K562 (cell line): ENCODE measurements at regions not wholly inside any gene's neighbourhood (a gene's known extent, or its start where the extent isn't known, plus 50 kb on each side); places are given as distances from the start of the nearest gene placed in this dataset.

ENCODE experiments used
- CEBPB ChIP-seq: fragments of 450-650 bp; IDR thresholded peaks from 2 replicates; pipeline ENCODE4 v1.6.1; 2016; ENCODE audit warnings: missing genetic modification characterization, missing compliant biosample characterization
- EP300 ChIP-seq: IDR thresholded peaks from 2 replicates; pipeline ENCODE4 v1.6.1; 2012; ENCODE audit warnings: low read length, improper control_type of control experiment
- HIVEP1 ChIP-seq: fragments of 250-450 bp; sonication (Bioruptor Pico); IDR thresholded peaks from 2 replicates; pipeline ENCODE4 v1.4.0; 2020; ENCODE audit warnings: mild to moderate bottlenecking
- HNRNPH1 ChIP-seq: fragments of 200-400 bp; formaldehyde crosslinking; optimal IDR thresholded peaks from 2 replicates; pipeline ENCODE3; 2017; ENCODE audit warnings: low read depth, mild to moderate bottlenecking, low read length, moderate library complexity
- RAD21 ChIP-seq, 2 experiments: fragments of 250-450 bp in 1 of 2; fragments of 450-650 bp in 1 of 2; sonication (Bioruptor Pico) in 1 of 2; formaldehyde crosslinking in 1 of 2; IDR thresholded peaks in 1 of 2; conservative IDR thresholded peaks in 1 of 2; 2 replicates each; pipeline versions ENCODE4 v1.4.0 to v1.8.0; 2020 to 2022; ENCODE audit warnings: mild to moderate bottlenecking in 2 of 2, moderate library complexity in 1 of 2
- STAG1 ChIP-seq: sonication (generic); formaldehyde crosslinking; IDR thresholded peaks from 2 replicates; pipeline ENCODE4 v1.5.0; 2020; ENCODE audit warnings: missing genetic modification reagents, borderline replicate concordance
- ZNF592 ChIP-seq: fragments of 450-650 bp; IDR thresholded peaks from 2 replicates; pipeline ENCODE4 v1.6.1; 2017; ENCODE audit warnings: antibody characterized with exemption, mild to moderate bottlenecking
- TF ChIP-seq, protein P1 (sequence below): sonication (generic); formaldehyde crosslinking; IDR thresholded peaks from 2 replicates; pipeline ENCODE4 v1.8.1; 2023; ENCODE audit warnings: mild to moderate bottlenecking, missing genetic modification reagents
- TF ChIP-seq, protein P2 (sequence below), 2 experiments: IDR thresholded peaks; 2 replicates each; pipeline ENCODE4 v1.6.1; 2012; ENCODE audit warnings: improper control_type of control experiment in 2 of 2, low read depth in 2 of 2, low read length in 2 of 2, borderline replicate concordance in 1 of 2

DNA sequence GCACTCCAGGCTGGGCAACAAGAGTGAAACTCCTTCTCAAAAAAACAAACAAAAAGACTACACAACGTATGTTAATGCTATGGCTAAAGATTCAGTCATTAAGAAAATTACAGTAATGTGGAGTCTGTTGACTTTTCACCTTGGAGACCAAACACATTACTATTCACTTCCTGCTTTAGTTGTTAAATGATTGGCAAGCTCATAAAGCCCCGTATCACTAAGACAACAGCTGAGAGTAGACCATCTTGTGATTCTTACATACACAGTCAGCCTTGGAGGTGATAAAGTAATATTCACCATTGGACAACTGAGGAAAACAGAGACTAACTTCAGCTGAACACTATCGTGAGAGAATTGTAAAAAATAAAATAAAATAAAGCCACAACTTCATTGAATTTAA lies 86.5 kb downstream of the KCTD12 start:
- TF ChIP-seq STAG1 (CRISPR knock-in tag) (no peak), CEBPB (tag) (no peak), EP300 (no peak), HNRNPH1 (no peak), RAD21 (CRISPR knock-in tag; conservative IDR thresholded peaks at IDR 0.05 in 1 of 2, IDR thresholded peaks at IDR 0.05 in 1 of 2) (no peak), ZNF592 (no peak), HIVEP1 (CRISPR knock-in tag) (no peak)
- TF ChIP-seq, protein P1, sequence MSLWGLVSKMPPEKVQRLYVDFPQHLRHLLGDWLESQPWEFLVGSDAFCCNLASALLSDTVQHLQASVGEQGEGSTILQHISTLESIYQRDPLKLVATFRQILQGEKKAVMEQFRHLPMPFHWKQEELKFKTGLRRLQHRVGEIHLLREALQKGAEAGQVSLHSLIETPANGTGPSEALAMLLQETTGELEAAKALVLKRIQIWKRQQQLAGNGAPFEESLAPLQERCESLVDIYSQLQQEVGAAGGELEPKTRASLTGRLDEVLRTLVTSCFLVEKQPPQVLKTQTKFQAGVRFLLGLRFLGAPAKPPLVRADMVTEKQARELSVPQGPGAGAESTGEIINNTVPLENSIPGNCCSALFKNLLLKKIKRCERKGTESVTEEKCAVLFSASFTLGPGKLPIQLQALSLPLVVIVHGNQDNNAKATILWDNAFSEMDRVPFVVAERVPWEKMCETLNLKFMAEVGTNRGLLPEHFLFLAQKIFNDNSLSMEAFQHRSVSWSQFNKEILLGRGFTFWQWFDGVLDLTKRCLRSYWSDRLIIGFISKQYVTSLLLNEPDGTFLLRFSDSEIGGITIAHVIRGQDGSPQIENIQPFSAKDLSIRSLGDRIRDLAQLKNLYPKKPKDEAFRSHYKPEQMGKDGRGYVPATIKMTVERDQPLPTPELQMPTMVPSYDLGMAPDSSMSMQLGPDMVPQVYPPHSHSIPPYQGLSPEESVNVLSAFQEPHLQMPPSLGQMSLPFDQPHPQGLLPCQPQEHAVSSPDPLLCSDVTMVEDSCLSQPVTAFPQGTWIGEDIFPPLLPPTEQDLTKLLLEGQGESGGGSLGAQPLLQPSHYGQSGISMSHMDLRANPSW (CRISPR knock-in tag): no peak
- TF ChIP-seq, protein P2, sequence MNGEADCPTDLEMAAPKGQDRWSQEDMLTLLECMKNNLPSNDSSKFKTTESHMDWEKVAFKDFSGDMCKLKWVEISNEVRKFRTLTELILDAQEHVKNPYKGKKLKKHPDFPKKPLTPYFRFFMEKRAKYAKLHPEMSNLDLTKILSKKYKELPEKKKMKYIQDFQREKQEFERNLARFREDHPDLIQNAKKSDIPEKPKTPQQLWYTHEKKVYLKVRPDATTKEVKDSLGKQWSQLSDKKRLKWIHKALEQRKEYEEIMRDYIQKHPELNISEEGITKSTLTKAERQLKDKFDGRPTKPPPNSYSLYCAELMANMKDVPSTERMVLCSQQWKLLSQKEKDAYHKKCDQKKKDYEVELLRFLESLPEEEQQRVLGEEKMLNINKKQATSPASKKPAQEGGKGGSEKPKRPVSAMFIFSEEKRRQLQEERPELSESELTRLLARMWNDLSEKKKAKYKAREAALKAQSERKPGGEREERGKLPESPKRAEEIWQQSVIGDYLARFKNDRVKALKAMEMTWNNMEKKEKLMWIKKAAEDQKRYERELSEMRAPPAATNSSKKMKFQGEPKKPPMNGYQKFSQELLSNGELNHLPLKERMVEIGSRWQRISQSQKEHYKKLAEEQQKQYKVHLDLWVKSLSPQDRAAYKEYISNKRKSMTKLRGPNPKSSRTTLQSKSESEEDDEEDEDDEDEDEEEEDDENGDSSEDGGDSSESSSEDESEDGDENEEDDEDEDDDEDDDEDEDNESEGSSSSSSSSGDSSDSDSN (IDR thresholded peaks at IDR 0.05; ENCODE audit: borderline replicate concordance in 1 of 2, low read depth in 2 of 2, low read length in 2 of 2): no peak
